Muscle of back (tissue), 3 donors: ENCODE measurements at regions not wholly inside any gene's neighbourhood (a gene's known extent, or its start where the extent isn't known, plus 50 kb on each side); places are given as distances from the start of the nearest gene placed in this dataset.
"Not testable (repeated sequence)": the region's sequence is repeated elsewhere in the genome, so short reads cannot be mapped to it uniquely, and the experiment has no call there.

Source experiments
- DNase-seq, 3 donors: peaks; one replicate each; pipeline versions ENCODE4 v3.0.0 to v3.0.0-alpha.2; 2013

DNA sequence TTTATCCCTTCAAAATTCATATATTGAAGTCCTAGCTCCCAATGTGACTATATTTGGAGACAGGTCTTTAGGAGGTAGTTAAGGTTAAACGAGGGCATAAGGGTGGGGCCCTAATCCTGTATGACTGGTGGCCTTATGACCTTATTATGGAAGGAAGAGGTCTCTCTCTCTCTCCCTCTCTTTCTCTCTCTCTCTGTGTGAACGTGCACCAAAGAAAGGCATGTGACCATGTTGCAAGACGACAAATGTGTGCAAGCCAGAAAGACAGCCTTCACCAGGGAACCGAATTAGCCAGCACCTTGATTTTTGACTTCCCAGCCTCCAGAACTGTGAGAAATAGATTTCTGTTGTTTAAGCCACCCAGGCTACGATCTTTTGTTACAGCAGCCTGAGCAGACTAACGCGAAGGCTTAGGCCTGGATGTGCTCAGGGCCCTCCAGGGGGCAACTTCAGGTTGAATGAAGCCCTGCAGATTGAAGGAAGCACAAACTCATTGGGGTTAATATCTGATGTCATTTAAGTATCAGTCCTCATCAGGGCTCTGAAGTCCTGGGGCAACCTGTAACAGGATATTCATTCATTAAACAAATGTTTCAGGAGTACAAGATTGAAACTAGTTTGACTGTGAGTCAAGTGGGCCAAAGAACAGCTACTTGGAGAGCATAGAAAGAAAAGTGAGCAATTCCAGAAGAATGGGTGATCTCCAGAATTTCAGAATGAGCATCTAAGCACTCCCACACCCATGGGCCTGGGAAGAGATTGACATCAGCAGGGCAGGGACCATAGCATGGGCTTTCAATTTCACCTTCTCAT is 157.4 kb upstream of the TNFAIP3 start:
- DNase-seq: no peak

DNA sequence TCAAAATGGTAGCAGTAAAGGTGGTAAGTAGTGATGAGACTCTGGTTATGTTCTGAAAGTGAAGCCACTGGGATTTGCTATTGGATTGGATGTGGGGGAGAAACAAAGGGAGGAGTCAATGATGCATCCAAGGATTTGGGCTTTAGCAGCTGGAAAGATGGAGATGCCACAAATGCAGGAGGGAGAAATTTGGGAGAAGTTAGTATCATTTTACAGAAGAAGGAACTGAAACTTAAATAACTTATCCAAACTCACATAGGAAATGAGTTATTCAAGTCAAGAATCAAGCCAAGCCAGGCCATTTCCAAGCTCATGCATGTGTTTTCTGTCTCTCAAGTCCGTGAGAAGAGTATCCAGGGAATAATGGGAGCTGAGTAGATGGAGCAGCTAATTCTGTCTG is 155.1 kb upstream of the TNFAIP3 start:
- DNase-seq: peak in 1 of 3 donors; percentile 57

DNA sequence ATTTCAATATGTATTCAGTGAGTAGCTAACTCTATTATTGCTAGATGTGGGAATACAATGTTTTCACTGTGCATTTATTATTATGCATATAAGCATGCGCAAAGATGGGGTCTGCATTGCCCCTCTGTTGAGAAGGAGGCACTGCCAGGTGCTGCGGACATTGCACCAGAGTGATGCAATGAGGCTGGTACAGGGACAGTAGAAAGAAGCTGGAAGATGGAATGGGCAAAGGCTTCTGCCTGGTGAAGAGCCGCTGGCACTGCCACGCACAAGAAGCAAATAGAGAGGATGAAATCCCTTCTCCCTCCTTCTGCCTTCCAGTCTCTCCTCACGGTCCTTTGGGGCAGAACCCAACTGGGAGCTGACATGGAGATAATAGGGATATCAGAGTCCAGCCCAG is 154.5 kb upstream of the TNFAIP3 start:
- DNase-seq: no peak

DNA sequence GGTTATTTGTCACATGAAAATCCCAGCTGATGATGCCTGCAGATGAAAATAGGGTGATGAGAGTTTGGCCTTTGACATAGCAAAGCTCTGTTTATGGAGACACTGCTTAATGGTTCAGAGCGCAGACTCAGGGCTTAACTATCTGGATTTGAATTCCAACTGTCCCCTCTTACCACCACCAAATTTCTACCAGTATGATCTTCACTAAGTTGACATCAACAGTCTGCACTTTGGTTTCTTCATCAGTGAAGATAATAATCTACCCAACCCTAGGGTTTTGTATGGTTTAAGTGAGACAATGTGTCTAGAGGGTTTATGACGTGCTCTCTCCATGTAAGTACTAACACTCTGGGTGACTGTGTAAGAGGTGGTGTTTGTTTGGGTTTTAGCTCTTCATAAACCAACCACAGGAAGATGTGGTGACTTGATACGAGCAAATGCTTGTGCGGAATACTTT is 151.4 kb upstream of the TNFAIP3 start:
- DNase-seq: no peak

DNA sequence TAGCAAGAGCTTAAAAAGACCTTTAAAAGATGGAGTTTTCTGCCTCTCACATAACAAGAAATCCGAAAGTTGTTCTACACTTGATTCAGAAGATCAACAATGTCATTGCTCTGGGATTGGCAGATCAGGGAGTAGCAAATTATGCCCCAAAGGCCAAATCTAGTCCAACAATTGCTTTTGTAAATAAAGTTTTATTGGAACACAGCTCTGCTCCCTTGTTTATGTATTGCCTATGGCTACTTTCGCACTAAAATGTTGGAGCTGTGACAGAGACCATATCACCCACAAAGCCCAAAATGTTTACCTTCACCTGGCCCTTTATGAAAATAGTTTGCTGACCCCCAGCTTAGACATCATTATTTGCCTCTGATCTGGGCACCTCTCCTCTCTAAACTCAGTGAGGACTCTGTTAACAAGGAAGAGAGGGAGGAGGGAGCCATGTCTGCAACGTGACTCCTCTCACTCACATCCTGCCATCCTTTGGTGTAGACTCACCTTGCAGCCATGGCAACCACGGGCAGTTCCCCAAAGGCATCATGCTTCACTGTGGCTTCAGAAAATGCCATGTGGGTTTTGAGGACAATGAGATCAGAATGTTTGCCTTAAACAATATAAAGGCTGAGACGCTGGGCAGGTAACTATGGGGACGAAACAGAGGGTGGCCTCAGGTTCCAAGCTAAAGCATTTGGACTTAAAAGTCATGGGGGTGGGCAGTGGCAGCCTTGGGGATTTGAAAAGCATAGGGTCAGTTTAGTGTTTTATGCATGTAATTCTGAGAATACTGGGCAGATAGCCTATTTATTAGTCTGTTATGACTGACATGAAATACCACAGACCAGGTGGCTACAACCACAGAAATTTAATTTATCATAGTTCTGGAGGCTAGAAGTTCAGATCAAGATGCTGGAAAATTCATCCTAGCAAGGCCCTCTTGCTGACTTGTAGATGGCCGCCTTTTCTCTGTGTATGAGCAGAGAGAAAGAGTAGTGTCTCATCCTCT is 149.7 kb upstream of the TNFAIP3 start:
- DNase-seq: no peak

DNA sequence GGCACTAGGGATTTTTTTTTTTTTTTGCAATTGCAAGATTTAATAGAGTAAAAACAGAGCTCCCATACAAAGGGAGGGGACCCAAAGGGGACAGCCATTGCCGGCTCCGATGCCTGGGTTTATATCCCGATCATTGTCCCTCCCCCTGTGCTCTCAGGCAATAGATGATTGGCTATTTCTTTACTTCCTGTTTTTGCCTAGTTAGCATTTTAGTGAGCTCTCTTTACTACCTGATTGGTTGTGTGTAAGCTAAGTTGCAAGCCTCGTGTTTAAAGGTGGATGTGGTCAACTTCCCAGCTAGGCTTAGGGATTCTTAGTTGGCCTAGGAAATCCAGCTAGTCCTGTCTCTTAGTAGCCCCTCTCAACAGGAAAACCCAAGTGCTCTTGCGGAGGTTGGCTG is 148.2 kb upstream of the TNFAIP3 start:
- not testable (repeated sequence) for DNase-seq

DNA sequence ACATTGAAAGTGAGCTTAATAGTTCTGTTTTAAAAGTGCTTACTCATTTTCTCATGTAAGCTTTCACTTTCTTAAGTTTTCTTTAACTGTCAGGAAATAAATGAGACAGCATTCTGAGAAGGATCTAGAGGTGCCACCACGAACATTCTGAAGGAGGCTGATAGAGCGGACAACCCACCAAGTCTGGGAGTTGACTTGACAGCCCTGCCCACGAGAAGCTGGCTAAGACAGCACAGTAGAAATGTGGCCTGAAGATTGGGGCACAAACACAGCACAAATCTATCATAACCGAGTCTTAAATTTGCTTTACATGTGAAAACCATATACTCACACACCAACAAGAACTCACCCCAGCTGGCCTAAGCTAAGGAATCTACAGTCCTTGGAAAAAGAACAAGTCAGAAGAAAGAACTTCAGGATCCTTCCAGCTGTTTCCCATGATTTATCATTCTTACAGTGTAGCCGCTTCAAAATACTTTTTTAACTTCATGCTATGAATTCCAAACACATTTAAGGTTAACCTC is 144.2 kb upstream of the TNFAIP3 start:
- DNase-seq: no peak

DNA sequence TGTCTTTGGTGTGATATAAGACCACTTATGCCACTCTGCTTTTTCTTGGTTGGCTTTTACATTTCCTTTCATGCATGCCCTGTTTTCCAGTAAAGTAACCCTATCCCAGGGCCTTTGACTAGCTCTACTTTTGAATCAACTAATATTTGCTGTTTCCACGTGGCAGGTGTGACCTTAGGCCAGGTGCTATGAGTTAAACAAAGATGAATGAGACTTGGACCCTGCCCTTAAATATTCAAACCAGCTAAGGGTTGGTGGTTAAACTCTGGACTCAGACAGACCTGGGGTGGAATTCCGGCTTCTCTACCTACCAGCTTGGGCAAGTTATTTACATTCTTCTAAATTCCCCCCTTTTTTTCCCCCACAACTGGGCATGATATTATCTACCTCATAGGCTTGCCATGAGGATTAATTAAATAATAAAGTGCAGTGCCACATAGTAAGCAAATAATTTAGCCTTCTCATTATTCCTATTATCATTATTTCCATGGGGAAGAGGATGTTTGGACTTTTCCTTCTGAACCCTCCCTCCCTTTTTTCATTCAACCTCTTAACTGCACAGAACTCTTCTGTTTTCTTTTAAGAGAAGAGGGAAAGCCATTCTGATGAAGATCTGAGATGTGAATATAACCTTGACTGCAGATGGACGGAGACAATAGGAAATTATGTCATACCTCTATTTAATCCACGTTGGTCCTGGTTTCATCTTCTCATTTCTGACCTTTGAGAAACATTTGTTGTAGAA is 143.6 kb upstream of the TNFAIP3 start:
- no peak for DNase-seq

DNA sequence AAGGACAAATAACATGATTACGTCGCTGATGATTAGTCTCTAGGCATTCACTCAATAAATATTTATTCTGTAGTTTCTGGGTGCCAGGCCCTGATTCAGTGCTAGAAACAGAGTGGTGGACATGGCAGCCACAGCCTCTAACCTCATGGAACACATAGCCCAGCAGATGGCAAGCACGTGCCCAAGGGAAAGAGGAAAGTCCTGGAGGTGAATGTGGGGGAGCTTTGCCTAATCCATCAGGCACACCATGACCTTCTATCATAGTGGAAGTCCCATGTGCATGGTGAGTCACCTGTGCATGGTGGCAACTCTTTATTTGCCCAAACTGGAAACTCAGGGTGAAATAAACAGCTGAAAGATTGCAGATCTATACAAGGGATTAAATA is 143.0 kb upstream of the TNFAIP3 start:
- no peak for DNase-seq

DNA sequence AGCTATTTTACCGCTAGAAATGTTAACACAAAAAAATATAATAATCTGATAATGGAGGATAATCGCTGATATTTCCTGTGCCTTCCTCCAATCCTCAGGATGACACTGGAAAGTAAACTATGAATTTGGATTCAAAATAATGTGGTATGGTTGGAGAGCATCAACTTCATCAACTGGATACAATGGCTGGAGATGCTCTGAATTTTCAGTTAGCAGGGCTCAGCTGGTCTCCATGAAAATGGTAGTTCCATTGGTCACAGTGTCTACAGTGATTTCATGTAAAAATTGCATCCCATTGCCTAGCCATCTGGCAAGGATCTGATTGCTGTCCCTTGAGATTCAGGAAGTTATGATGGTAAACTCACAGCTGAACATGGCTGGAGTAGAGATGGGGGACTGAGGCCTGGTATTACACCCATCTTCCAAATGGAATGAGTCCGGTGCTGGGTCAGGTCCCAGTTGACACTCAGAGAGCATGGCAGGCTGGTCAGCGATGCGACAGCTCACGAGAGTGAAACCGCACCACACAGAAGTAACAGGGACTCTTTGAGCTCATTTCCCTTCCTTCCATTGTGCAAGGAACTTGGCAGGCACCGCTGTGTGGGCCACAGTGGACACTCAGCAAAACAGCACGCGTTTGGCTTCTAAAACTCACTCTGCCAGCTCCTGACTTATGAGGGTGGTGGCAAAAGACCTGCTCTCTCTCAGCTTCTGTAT is 142.4 kb upstream of the TNFAIP3 start:
- DNase-seq: no peak

DNA sequence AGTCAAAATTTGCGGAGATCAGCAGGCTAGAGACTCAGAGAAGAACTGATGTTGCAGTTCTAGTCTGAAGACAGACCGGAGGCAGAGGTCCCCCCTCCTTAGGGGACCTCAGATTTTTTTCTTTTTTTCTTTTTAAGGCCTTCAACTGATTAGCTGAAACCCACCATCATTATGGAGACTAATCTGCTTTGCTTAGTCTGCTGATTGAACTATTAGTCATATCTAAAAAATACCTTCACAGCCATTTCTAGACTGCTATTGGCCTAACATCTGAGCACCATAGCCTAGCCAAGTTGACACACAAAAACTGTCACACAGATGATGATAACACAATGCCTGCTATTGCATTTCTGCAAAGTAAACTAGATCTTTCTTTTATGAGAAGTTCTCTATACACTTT is 141.1 kb upstream of the TNFAIP3 start:
- DNase-seq: no peak

DNA sequence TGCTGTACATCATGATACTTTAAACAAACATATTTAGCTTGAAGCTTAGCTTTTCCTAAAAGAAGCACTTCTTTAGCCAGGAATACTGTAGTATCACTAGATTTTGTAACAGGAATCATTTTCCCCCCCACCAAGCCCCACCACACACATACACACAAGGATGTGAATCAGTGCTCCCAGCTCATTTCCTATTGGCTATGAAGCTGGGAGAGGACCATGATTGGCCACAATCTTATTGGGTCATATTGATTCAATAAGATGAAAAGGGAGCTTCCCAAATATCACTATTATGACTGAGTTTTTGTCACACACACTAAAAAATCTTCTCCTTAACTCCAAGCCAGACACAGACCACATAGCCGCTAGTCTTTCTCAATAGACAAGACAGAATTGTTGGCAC is 140.5 kb upstream of the TNFAIP3 start:
- DNase-seq: no peak

DNA sequence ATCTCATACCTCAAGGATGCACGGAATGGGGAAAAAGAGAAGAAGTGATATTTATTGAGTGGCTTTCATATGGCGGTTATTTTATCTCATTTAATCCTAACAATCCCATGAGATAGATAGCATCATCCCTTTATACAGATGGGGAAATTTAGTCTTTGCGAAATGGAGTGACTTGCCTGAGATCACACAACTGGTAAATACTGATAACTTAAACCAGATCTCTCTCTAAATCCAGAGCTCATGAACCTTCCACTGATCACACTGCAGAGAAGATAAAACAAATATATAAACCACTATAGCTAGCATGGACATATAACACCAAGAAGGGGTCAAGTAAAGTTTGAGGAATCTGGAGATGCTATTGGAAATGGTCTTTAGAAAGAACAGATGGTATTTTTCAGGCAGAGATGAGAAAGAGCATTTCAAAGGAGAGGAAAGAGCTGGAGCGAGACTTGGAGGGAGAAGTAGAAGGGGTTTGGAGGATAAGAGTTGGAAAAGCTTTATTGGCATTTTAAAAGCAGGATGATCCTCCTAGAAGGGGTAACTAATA is 139.8 kb upstream of the TNFAIP3 start:
- DNase-seq: no peak

DNA sequence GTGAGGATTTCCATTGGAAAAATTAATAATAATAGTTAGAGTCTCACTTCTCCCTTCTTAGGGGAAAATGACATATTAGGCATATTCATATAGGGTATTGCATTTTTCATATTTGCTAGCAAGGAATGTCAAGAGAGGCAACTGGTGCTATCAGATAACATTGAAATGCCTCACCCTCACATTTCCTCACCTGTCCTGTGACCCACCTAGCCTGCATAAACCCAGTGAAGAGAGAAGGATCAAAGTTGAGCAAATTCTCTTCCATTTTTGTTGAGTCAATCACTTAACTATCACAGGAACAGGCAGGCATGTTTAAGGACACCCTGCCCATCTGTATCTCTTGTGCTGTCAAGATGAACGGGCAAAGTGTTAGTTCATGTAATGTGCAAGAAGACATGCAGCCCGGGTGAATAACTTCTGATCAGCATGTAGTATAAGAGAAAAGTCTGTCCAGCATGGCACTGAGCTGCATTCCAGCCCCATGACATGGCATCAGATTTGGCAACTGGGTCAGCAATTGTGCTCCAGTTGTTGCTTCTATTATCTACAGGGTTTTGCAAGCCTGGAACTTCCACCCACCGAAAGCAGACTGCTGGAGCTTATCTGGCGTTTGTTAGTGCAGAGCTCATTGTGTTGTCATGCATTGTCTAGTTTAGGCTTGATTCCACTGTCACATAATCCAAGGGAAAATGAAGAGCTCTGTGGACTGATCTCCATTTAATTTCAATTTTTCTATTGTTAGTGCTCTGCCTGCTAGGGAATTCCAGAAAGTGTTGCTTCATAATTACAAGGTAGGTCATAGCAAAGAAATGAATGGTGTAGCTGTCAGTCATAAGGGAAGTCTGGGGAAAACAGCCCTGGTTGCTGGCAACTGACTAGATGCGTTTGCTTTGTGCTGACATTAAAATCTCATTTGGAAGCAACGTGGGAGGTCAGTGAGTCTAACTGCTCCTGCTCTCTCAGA is 138.4 kb upstream of the TNFAIP3 start:
- DNase-seq: peak; percentile 38 to 56 (median 40)

DNA sequence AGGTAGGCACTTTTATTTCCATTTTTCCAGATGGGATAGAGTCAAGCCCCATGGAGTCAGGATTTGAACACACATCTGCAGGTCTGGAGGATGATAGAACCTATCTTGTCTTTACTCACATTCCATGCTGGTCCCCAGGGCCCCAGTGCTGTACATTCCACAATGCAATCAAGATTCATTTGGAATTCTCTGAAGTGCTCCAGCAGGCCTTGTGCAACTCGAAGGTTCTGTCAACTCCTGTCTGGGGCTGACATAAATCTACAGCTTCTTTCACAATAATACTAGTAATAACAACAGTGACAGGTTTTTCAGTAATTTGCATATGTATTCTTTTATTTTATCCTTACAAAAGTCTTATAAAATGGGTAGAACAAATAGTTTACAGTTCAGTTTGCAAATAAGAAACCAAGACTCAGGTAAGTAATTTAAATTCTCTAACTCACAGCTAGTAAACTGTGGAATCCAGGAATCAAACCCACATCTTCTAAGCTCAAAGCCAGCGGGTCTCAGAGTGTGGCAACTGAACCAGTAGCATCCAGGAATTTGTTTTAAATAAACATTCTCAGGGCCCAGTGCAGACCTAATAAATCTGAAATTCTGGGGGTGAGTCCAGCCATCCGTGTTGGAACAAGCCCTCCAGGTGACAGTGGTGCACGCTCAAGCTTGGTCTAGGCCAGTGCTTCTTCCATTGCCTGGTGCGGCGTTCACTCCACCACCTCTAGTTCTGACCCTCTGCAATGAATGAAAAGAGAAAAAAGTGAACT is 137.0 kb upstream of the TNFAIP3 start:
- DNase-seq: peak in 1 of 3 donors; percentile 58

DNA sequence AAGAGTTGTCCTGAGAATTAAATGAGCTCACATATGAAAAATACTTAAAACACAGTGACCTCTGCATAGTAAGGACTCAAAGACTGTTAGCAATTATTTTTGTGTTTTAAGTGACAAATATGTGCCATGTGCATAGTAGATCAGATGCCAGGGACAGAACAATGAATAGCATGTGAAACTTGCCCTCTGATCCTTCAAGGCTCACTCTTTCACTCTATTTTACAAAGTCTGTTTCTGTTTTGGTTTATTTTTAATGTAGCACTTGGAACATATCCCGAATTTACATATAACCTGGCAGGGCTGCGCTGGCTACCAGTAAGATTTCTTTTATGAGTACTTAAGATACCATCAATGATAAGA is 135.5 kb upstream of the TNFAIP3 start:
- no peak for DNase-seq

DNA sequence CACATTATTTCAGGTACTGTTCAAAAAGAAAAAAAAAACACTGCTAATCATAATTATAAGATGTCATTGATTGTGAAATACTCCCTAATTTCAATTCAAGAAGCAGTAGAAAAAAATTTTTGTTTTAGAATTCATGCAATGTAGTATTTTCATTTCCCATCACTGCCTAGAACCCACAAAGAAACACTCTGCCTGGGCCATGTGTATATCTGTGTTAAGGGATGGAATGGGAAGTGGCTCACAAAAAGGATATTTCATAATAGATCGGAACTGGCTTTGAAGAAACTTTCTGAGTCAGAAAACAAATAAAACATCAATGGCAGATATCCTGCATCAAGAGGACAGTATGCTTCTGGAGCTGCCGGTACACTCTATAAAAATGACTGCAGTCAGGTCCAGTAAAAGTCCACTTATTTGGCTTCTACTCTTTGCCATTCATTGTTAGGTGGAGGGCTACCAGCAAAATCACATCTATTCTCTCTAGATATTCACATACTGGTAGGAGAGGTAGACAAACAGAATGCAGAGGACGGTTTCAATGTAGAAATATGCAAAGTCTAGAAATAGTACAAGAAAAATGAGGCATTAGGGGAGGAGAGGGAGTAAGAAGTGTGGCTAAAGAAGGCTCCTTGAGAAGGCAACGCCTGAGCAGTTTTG is 135.0 kb upstream of the TNFAIP3 start:
- no peak for DNase-seq

DNA sequence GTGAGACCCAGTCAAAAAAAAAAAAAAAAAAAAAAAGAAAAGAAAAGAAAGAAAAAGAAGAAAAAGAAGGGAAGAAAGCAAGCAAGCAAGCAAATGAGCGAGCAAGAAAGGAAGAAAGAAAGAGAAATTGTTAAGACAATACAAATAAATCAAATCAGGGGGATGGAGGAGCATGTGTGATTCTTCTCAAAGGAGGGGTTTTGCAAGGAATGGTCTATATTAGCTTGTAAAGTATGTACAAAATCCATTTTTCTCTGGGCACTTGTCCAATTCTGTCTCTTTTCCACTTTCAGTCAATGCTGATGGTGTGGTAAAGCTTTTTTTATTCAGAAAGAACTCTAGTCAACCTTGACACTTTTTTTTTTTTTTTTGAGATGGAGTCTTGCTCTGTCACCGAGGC is 133.7 kb upstream of the TNFAIP3 start:
- no peak for DNase-seq
